OCI-LY7 (cell line): ENCODE measurements at regions not wholly inside any gene's neighbourhood (a gene's known extent, or its start where the extent isn't known, plus 50 kb on each side); places are given as distances from the start of the nearest gene placed in this dataset.

Experiments used
- BruUV-seq: library from RNA; stranded (reverse); fragments of 400-500 nt; replicated peaks from 2 replicates; lab custom pipeline; 2021; lab: Mats Ljungman, UMichigan
- CTCF ChIA-PET: fragments of 300-600 bp; sonication (Branson Sonifier 250); formaldehyde crosslinking; loops from one replicate; lab custom pipeline; 2022; ENCODE audit warnings: antibody characterized with exemption; ENCODE audit not compliant: unreplicated experiment; lab: Charles Lee
- POLR2A ChIA-PET: fragments of 300-600 bp; sonication (Branson Sonifier 250); formaldehyde crosslinking; loops from one replicate; lab custom pipeline; 2022; ENCODE audit warnings: antibody characterized with exemption; lab: Charles Lee
- DNase-seq: peaks from one replicate; pipeline ENCODE4 v3.0.0-alpha.2; 2015; ENCODE audit warnings: low spot score
- H2AFZ ChIP-seq: fragments of 200-600 bp; sonication (generic), shearing (Covaris generic); 2 replicates; pipeline ENCODE4 v1.6.1; 2014; ENCODE audit warnings: mild to moderate bottlenecking, antibody characterized with exemption, low read length, moderate library complexity
- H3K27ac ChIP-seq: fragments of 200-600 bp; sonication (generic); 2 replicates; pipeline ENCODE4 v1.5.1; 2014; ENCODE audit warnings: mixed run types, low read depth, mild to moderate bottlenecking, moderate library complexity, low read length, inconsistent platforms; ENCODE audit not compliant: poor library complexity, severe bottlenecking
- H3K36me3 ChIP-seq: fragments of 200-600 bp; sonication (generic); 2 replicates; pipeline ENCODE4 v1.6.1; 2014; ENCODE audit warnings: mild to moderate bottlenecking, antibody characterized with exemption, low read length, moderate library complexity, mixed read lengths; ENCODE audit not compliant: insufficient read depth
- H3K4me1 ChIP-seq: fragments of 200-600 bp; sonication (generic); 2 replicates; pipeline ENCODE4 v1.5.1; 2014; ENCODE audit warnings: mild to moderate bottlenecking, low read length; ENCODE audit not compliant: insufficient read depth, poor library complexity, severe bottlenecking
- H3K4me2 ChIP-seq: fragments of 200-600 bp; sonication (generic); 2 replicates; pipeline ENCODE4 v1.6.1; 2014; ENCODE audit warnings: mild to moderate bottlenecking, low read length
- H3K4me3 ChIP-seq: fragments of 200-600 bp; sonication (generic); 2 replicates; pipeline ENCODE4 v1.5.1; 2014; ENCODE audit warnings: mild to moderate bottlenecking, low read depth, low read length; ENCODE audit not compliant: poor library complexity, severe bottlenecking
- H3K79me2 ChIP-seq: fragments of 200-600 bp; sonication (generic); 2 replicates; pipeline ENCODE4 v1.6.1; 2016; ENCODE audit warnings: low read depth, mild to moderate bottlenecking, low read length, moderate library complexity, mixed read lengths; ENCODE audit not compliant: insufficient read depth
- H3K9me2 ChIP-seq: fragments of 200-600 bp; sonication (generic); 2 replicates; pipeline ENCODE4 v1.6.1; 2016; ENCODE audit warnings: mild to moderate bottlenecking, low read length, mixed read lengths; ENCODE audit not compliant: insufficient read depth
- H3K9me3 ChIP-seq: fragments of 200-600 bp; sonication (generic); 2 replicates; pipeline ENCODE4 v1.6.1; 2014; ENCODE audit warnings: mild to moderate bottlenecking, mixed run types, low read length, mixed read lengths
- H4K20me1 ChIP-seq: fragments of 200-600 bp; sonication (generic); 2 replicates; pipeline ENCODE4 v1.6.1; 2014; ENCODE audit warnings: mild to moderate bottlenecking, antibody characterized with exemption, low read length, moderate library complexity, mixed read lengths; ENCODE audit not compliant: insufficient read depth
- CTCF ChIP-seq: fragments of 200-600 bp; sonication (generic); conservative IDR thresholded peaks from 2 replicates; pipeline ENCODE4 v1.5.1; 2014; ENCODE audit warnings: mild to moderate bottlenecking, antibody characterized with exemption, low read length, moderate library complexity, mixed read lengths
- EZH2phosphoT487 ChIP-seq: fragments of 200-600 bp; sonication (generic); IDR thresholded peaks from 2 replicates; pipeline ENCODE4 v1.6.1; 2018; ENCODE audit warnings: low read depth, borderline replicate concordance, mild to moderate bottlenecking, mixed run types, antibody characterized with exemption, low read length, moderate library complexity, mixed read lengths
- intact Hi-C: fragments of 100-400 bp; cut with micrococcal nuclease; formaldehyde crosslinking; loops from one replicate; pipeline ENCODE4 v1.10.0; 2022; ENCODE audit not compliant: unreplicated experiment

- H3K36me3 ChIP-seq: no peaks in the 10 kb centered on the region
- no peak overlapping the region for H3K4me2 ChIP-seq
- H4K20me1 ChIP-seq: no peaks in the 10 kb centered on the region
- no peaks in the 10 kb centered on the region for H3K9me2 ChIP-seq
- no peak overlapping the region for H3K27ac ChIP-seq
- BruUV-seq: no TSS peak
- CTCF ChIA-PET: no interaction called here
- POLR2A ChIA-PET: no interaction called here
- H3K79me2 ChIP-seq: no peaks in the 10 kb centered on the region
- intact Hi-C loops: loop anchor here (5.0 kb wide), 1 partner anchor 162 kb away; no protein-coding TSS in a partner anchor
- H2AFZ ChIP-seq: no peak overlapping the region
- no peaks in the 10 kb centered on the region for H3K4me1 ChIP-seq
- H3K4me3 ChIP-seq: no peak overlapping the region
- TF ChIP-seq CTCF (no peak), EZH2phosphoT487 (no peak)
- no peaks in the 10 kb centered on the region for H3K9me3 ChIP-seq
- DNase-seq: no peak
Observed at GRCh38 chr1:178030467-178030866, 60.6 kb upstream of the SEC16B start.

- Histone ChIP-seq H3K4me3 (no peak overlapping the region), H3K4me1 (no peaks in the 10 kb centered on the region), H2AFZ (no peak overlapping the region), H3K9me3 (no peaks in the 10 kb centered on the region), H3K27ac (no peak overlapping the region), H3K9me2 (no peaks in the 10 kb centered on the region), H3K36me3 (no peaks in the 10 kb centered on the region), H4K20me1 (no peaks in the 10 kb centered on the region), H3K79me2 (no peaks in the 10 kb centered on the region), H3K4me2 (no peak overlapping the region)
- intact Hi-C loops: loop anchor here (5.0 kb wide), 1 partner anchor 160 kb away; no protein-coding TSS in a partner anchor
- ChIA-PET POLR2A (interaction anchor here (0.6 kb wide), 1 partner anchor 51 kb away, joined by 3 read pairs; no protein-coding TSS in a partner anchor), CTCF (no interaction called here)
- TF ChIP-seq CTCF: peak; percentile 89
- TF ChIP-seq EZH2phosphoT487: no peak
- no TSS peak for BruUV-seq
- peak; percentile 49 for DNase-seq
Observed at GRCh38 chr1:178031856-178032320, 62.0 kb upstream of the RASAL2 start.

GRCh38 chr1:178033019-178033418 is 60.9 kb upstream of the RASAL2 start:
- no peak for TF ChIP-seq EZH2phosphoT487
- no peak for TF ChIP-seq CTCF
- no peak overlapping the region for H3K27ac ChIP-seq
- H3K4me2 ChIP-seq: no peak overlapping the region
- H4K20me1 ChIP-seq: no peaks in the 10 kb centered on the region
- CTCF ChIA-PET: no interaction called here
- no peaks in the 10 kb centered on the region for H3K9me2 ChIP-seq
- no TSS peak for BruUV-seq
- H3K79me2 ChIP-seq: no peaks in the 10 kb centered on the region
- no peaks in the 10 kb centered on the region for H3K4me1 ChIP-seq
- POLR2A ChIA-PET: no interaction called here
- intact Hi-C loops: loop anchor here (5.0 kb wide), 1 partner anchor 159 kb away; no protein-coding TSS in a partner anchor
- H3K9me3 ChIP-seq: no peaks in the 10 kb centered on the region
- DNase-seq: no peak
- no peak overlapping the region for H3K4me3 ChIP-seq
- no peaks in the 10 kb centered on the region for H3K36me3 ChIP-seq
- H2AFZ ChIP-seq: no peak overlapping the region
